BJ (cell line): ENCODE measurements at regions not wholly inside any gene's neighbourhood (a gene's known extent, or its start where the extent isn't known, plus 50 kb on each side); places are given as distances from the start of the nearest gene placed in this dataset. TPM values are rescaled to one million over a fixed set of nuclear protein-coding genes. Genes with fewer than 3 reads are reported as not detected.

Source experiments
- CTCF ChIA-PET: fragments of 350-600 bp; formaldehyde crosslinking; extraction: SDS; loops from one replicate; lab custom pipeline; 2021; ENCODE audit warnings: antibody characterized with exemption, inconsistent platforms; lab: Yijun Ruan, JAX
- POLR2A ChIA-PET: fragments of 300-600 bp; sonication (Branson Sonifier 250); formaldehyde crosslinking; extraction: SDS; loops from one replicate; lab custom pipeline; 2021; ENCODE audit warnings: antibody characterized with exemption; lab: Charles Lee
- DNase-seq: peaks from one replicate; pipeline ENCODE4 v3.0.0-alpha.2; 2011; ENCODE audit warnings: low read depth
- H3K27me3 ChIP-seq: 2 replicates; pipeline ENCODE4 v1.6.0; 2011; ENCODE audit warnings: low read length; ENCODE audit not compliant: control insufficient read depth, insufficient read depth
- H3K36me3 ChIP-seq: 2 replicates; pipeline ENCODE4 v1.5.1; 2011; ENCODE audit warnings: low read length; ENCODE audit not compliant: control insufficient read depth, insufficient read depth
- H3K4me3 ChIP-seq: 2 replicates; pipeline ENCODE4 v1.5.1; 2011; ENCODE audit warnings: low read depth, mild to moderate bottlenecking, control low read depth, low read length
- small RNA-seq: library from RNA; depleted of rRNA; stranded (forward); fragments of <200 nt; gene quantifications from one replicate; pipeline ENCODE3, GENCODE V24; 2012; ENCODE audit warnings: low replicate concordance, low read depth; ENCODE audit not compliant: insufficient read length
- TF ChIP-seq, protein P1 (sequence below): IDR thresholded peaks from 2 replicates; pipeline ENCODE4 v1.5.1; 2011; ENCODE audit warnings: low read depth, mild to moderate bottlenecking, control low read depth, inconsistent platforms, low read length, moderate library complexity; ENCODE audit not compliant: insufficient read depth

DNA sequence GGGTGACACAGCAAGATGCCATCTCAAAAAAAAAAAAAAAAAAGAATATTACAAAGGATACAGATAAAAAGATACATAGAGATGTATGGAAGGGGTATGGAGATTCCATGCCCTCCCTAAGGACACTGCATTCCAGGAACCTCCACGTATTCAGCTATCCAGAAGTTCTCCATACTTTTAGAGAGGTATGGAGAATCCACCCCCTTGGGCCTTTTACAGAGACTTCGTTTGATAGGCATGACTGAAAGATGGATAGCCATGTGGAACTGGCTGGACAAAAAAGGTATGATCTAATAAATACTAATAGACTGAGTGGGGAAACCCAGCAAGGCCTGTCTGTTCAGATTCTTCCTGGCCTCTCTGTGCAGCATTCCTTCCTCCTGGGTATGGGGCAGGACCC, 56.6 kb upstream of the DMRT1 start:
- H3K4me3 ChIP-seq = no peak overlapping the region
- ChIA-PET CTCF (interaction anchor here (1.8 kb wide), 1 partner anchor 19 kb away, joined by 4 read pairs; no protein-coding TSS in a partner anchor), POLR2A (no interaction called here)
- no peaks in the 10 kb centered on the region for H3K27me3 ChIP-seq
- TF ChIP-seq, protein P1, sequence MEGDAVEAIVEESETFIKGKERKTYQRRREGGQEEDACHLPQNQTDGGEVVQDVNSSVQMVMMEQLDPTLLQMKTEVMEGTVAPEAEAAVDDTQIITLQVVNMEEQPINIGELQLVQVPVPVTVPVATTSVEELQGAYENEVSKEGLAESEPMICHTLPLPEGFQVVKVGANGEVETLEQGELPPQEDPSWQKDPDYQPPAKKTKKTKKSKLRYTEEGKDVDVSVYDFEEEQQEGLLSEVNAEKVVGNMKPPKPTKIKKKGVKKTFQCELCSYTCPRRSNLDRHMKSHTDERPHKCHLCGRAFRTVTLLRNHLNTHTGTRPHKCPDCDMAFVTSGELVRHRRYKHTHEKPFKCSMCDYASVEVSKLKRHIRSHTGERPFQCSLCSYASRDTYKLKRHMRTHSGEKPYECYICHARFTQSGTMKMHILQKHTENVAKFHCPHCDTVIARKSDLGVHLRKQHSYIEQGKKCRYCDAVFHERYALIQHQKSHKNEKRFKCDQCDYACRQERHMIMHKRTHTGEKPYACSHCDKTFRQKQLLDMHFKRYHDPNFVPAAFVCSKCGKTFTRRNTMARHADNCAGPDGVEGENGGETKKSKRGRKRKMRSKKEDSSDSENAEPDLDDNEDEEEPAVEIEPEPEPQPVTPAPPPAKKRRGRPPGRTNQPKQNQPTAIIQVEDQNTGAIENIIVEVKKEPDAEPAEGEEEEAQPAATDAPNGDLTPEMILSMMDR = no peak
- no peaks in the 10 kb centered on the region for H3K36me3 ChIP-seq
- DNase-seq = no peak

DNA sequence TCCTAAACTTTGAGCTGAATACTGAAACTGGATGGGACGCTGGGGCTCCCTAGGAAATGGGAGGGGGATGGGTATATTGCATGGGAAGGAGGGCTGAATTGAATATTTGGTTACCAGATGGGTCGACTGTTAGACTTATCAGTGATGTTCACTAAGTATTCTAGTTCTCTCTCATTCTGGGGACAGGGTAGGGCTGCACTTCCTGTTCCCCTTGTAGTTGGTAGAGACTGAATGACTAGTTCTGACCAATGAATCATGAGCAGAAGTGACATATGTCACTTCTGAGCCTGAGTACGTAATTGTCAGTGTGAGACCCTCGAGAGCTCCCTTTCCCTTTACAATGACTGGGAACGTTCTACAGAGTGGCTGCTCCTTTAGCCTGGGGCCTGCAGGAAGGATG, 55.5 kb upstream of the DMRT1 start:
- POLR2A ChIA-PET = no interaction called here
- CTCF ChIA-PET = interaction anchor here (1.7 kb wide), 1 partner anchor 8 kb away, joined by 4 read pairs; no protein-coding TSS in a partner anchor
- TF ChIP-seq, protein P1 = no peak
- Histone ChIP-seq H3K4me3 (no peak overlapping the region), H3K27me3 (no peaks in the 10 kb centered on the region), H3K36me3 (no peaks in the 10 kb centered on the region)
- DNase-seq = no peak

DNA sequence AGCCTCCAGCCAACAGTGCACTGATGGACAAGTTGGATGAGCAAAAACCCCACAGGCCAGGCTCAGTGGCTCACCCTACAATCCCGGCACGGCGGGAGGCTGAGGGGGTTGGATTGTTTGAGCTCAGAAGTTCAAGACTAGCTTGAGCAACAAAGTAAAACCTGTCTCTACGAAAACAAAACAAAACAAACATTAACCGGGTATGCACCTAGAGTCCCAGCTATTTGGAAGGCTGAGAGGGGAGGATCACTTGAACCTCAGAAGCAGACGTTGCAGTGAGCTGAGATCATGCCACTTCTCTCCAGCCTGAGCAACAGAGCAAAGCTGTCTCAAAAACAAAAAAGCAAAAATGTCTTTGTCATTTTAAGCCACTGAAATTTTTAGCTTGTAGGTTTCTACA, 55.1 kb upstream of the DMRT1 start:
- H3K36me3 ChIP-seq = no peaks in the 10 kb centered on the region
- CTCF ChIA-PET = interaction anchor here (0.6 to 1.7 kb wide), 2 partner anchors 9 to 172 kb away, joined by 3 to 4 read pairs; no protein-coding TSS in a partner anchor
- H3K4me3 ChIP-seq = no peak overlapping the region
- no peak for DNase-seq
- POLR2A ChIA-PET = no interaction called here
- TF ChIP-seq, protein P1 = no peak
- no peaks in the 10 kb centered on the region for H3K27me3 ChIP-seq

DNA sequence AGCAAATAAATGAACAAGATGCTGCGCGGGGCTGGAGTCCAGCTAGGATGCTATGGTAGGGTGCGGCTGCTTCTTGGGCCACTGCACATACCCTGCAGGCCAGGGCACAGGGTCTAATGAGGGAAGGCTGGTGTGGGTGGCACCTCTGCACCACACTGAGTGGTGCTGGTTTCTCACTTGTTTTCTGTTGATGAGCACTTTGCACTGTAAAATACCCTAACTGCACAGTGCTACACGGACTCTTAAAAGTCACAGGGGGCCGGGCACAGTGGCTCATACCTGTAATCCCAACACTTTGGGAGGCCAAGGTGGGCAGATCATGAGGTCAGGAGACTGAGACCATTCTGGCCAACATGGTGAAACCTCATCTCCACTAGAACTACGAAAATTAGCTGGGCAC, 52.7 kb upstream of the DMRT1 start:
- Histone ChIP-seq H3K4me3 (no peak overlapping the region), H3K27me3 (no peaks in the 10 kb centered on the region), H3K36me3 (no peaks in the 10 kb centered on the region)
- DNase-seq = no peak
- POLR2A ChIA-PET = no interaction called here
- TF ChIP-seq, protein P1 = no peak
- CTCF ChIA-PET = interaction anchor here (1.5 to 2.3 kb wide), 2 partner anchors 23 to 259 kb away, joined by 3 to 4 read pairs; no protein-coding TSS in a partner anchor

Small RNA genes lying in the stretch of these regions (small RNA-seq; reads per million reads assigned to genes)
- gene AL392089.1 (not detected), gene RNU6-1327P (not detected)
